GM12875 (cell line): ENCODE measurements at regions not wholly inside any gene's neighbourhood (a gene's known extent, or its start where the extent isn't known, plus 50 kb on each side); places are given as distances from the start of the nearest gene placed in this dataset.

ENCODE experiments used
- H3K4me3 ChIP-seq: one replicate; pipeline ENCODE4 v1.5.1; 2011; ENCODE audit warnings: low read depth, low read length, control low read depth
- CTCF ChIP-seq: IDR thresholded peaks from 2 replicates; pipeline ENCODE4 v1.5.1; 2011; ENCODE audit warnings: low read depth, mild to moderate bottlenecking, control low read depth, inconsistent platforms, low read length, moderate library complexity, borderline replicate concordance; ENCODE audit not compliant: insufficient read depth

GRCh38 chr10:110397856-110398255, 93.1 kb upstream of the SMNDC1 start:
- no peak for TF ChIP-seq CTCF
- H3K4me3 ChIP-seq, result no peak overlapping the region

GRCh38 chr10:110398419-110399105, 93.8 kb upstream of the SMNDC1 start:
- no peak overlapping the region for H3K4me3 ChIP-seq
- no peak for TF ChIP-seq CTCF

GRCh38 chr10:110399106-110399964, 94.6 kb upstream of the SMNDC1 start:
- no peak for TF ChIP-seq CTCF

GRCh38 chr10:110399965-110400933, 95.5 kb upstream of the SMNDC1 start:
- TF ChIP-seq CTCF, result no peak
- H3K4me3 ChIP-seq, result no peak overlapping the region

More at GRCh38 chr10:110399106-110399964, 94.6 kb upstream of the SMNDC1 start:
- no peak overlapping the region for H3K4me3 ChIP-seq

- no peak for TF ChIP-seq CTCF
- H3K4me3 ChIP-seq, result no peak overlapping the region
Measured at GRCh38 chr10:110401401-110402076, 96.2 kb upstream of the DUSP5 start.

- no peak overlapping the region for H3K4me3 ChIP-seq
- no peak for TF ChIP-seq CTCF
Measured at GRCh38 chr10:110402077-110402416, 95.7 kb upstream of the DUSP5 start.
